SK-N-MC (cell line): ENCODE measurements at regions not wholly inside any gene's neighbourhood (a gene's known extent, or its start where the extent isn't known, plus 50 kb on each side); places are given as distances from the start of the nearest gene placed in this dataset.

Experiments used
- EZH2 ChIP-seq: fragments of 200-600 bp; sonication (generic); IDR thresholded peaks from one replicate; pipeline ENCODE4 v1.6.1; 2017; ENCODE audit warnings: antibody characterized with exemption
- POLR2AphosphoS5 ChIP-seq: IDR thresholded peaks from 2 replicates; pipeline ENCODE4 v1.6.1; 2012; ENCODE audit warnings: mild to moderate bottlenecking, low read depth, low read length, borderline replicate concordance

- TF ChIP-seq EZH2 (no peak), POLR2AphosphoS5 (no peak)
Measured at GRCh38 chr2:118459426-118459825, 371.2 kb downstream of the INSIG2 start.
